PC-3 (cell line): ENCODE measurements at regions not wholly inside any gene's neighbourhood (a gene's known extent, or its start where the extent isn't known, plus 50 kb on each side); places are given as distances from the start of the nearest gene placed in this dataset.
"Not testable (repeated sequence)": the region's sequence is repeated elsewhere in the genome, so short reads cannot be mapped to it uniquely, and the experiment has no call there.

Experiments used
- ATAC-seq: fragments of 200-7000 bp; cut with Tn5 transposase; 2 replicates; pipeline ENCODE4 v1.9.1; 2020; ENCODE audit warnings: mild to moderate bottlenecking, moderate library complexity
- BruUV-seq: library from RNA; stranded (reverse); fragments of 400-500 nt; replicated peaks from 2 replicates; lab custom pipeline; 2021; lab: Mats Ljungman, UMichigan
- CTCF ChIA-PET: fragments of 300-600 bp; sonication (Branson Sonifier 250); formaldehyde crosslinking; loops from one replicate; lab custom pipeline; 2022; ENCODE audit warnings: antibody characterized with exemption; lab: Charles Lee
- POLR2A ChIA-PET: fragments of 300-600 bp; sonication (Branson Sonifier 250); formaldehyde crosslinking; loops from one replicate; lab custom pipeline; 2022; ENCODE audit warnings: antibody characterized with exemption; ENCODE audit not compliant: unreplicated experiment; lab: Charles Lee
- DNase-seq: peaks from one replicate; pipeline ENCODE4 v3.0.0-alpha.2; 2015
- H2AFZ ChIP-seq: fragments of 300-600 bp; sonication (generic); 2 replicates; pipeline ENCODE4 v1.6.0; 2016; ENCODE audit warnings: antibody characterized with exemption, low read length
- H3F3A ChIP-seq: fragments of 300-600 bp; sonication (generic); one replicate; pipeline ENCODE4 v1.6.0; 2017; ENCODE audit warnings: antibody characterized with exemption, low read length, control low read depth, mild to moderate bottlenecking; ENCODE audit not compliant: unreplicated experiment
- H3K27ac ChIP-seq: fragments of 300-600 bp; sonication (generic); 2 replicates; pipeline ENCODE4 v1.5.1; 2016; ENCODE audit warnings: mild to moderate bottlenecking, low read length
- H3K27me3 ChIP-seq: fragments of 300-600 bp; sonication (generic); 2 replicates; pipeline ENCODE4 v1.6.1; 2016; ENCODE audit warnings: low read length, mixed read lengths
- H3K36me3 ChIP-seq: fragments of 300-600 bp; sonication (generic); 2 replicates; pipeline ENCODE4 v1.6.1; 2016; ENCODE audit warnings: low read depth, mixed run types, low read length, mixed read lengths
- H3K4me1 ChIP-seq: fragments of 300-600 bp; sonication (generic); 2 replicates; pipeline ENCODE4 v1.5.1; 2016; ENCODE audit warnings: low read length; ENCODE audit not compliant: insufficient read depth
- H3K4me2 ChIP-seq: fragments of 300-600 bp; sonication (generic); 2 replicates; pipeline ENCODE4 v1.6.0; 2016; ENCODE audit warnings: low read length
- H3K4me3 ChIP-seq: fragments of 300-600 bp; sonication (generic); 2 replicates; pipeline ENCODE4 v1.5.1; 2016; ENCODE audit warnings: mild to moderate bottlenecking, low read length, mixed read lengths
- H3K79me2 ChIP-seq: fragments of 300-600 bp; sonication (generic); 2 replicates; pipeline ENCODE4 v1.6.1; 2017; ENCODE audit warnings: low read length, mixed read lengths
- H3K9ac ChIP-seq: fragments of 300-600 bp; sonication (generic); 2 replicates; pipeline ENCODE4 v1.6.0; 2016; ENCODE audit warnings: mild to moderate bottlenecking, low read length
- H3K9me2 ChIP-seq: fragments of 300-600 bp; sonication (generic); replicated peaks from 2 replicates; pipeline ENCODE4 v1.6.1; 2016; ENCODE audit warnings: mixed run types, low read length, mixed read lengths
- H3K9me3 ChIP-seq: fragments of 300-600 bp; sonication (generic); 2 replicates; pipeline ENCODE4 v1.6.1; 2016; ENCODE audit warnings: low read length, mixed read lengths
- H4K20me1 ChIP-seq: fragments of 300-600 bp; sonication (generic); 2 replicates; pipeline ENCODE4 v1.6.1; 2016; ENCODE audit warnings: low read length, mixed read lengths
- CTCF ChIP-seq: fragments of 300-600 bp; sonication (generic); conservative IDR thresholded peaks from 2 replicates; pipeline ENCODE4 v1.5.1; 2017; ENCODE audit warnings: antibody characterized with exemption, low read depth, mild to moderate bottlenecking, low read length
- EZH2 ChIP-seq: fragments of 300-600 bp; sonication (generic); IDR thresholded peaks from one replicate; pipeline ENCODE4 v1.6.1; 2017; ENCODE audit warnings: antibody characterized with exemption, mild to moderate bottlenecking, low read length; ENCODE audit not compliant: unreplicated experiment
- EZH2phosphoT487 ChIP-seq: fragments of 300-600 bp; sonication (generic); IDR thresholded peaks from 2 replicates; pipeline ENCODE4 v1.6.1; 2018; ENCODE audit warnings: mild to moderate bottlenecking, antibody characterized with exemption, low read length, borderline replicate concordance
- intact Hi-C: fragments of 100-400 bp; cut with micrococcal nuclease; formaldehyde crosslinking; loops from 2 replicates; pipeline ENCODE4 v1.9.0; 2023

- no peaks in the 10 kb centered on the region for H3K36me3 ChIP-seq
- no peak overlapping the region for H2AFZ ChIP-seq
- BruUV-seq, result no TSS peak
- H3K27me3 ChIP-seq, result no peaks in the 10 kb centered on the region
- no peak for ATAC-seq
- intact Hi-C loops, result no loop called here
- H3K4me2 ChIP-seq, result no peak overlapping the region
- H3K4me3 ChIP-seq, result no peak overlapping the region
- ChIA-PET POLR2A (no interaction called here), CTCF (no interaction called here)
- H3K9ac ChIP-seq, result no peak overlapping the region
- no peak overlapping the region for H3K27ac ChIP-seq
- H4K20me1 ChIP-seq, result no peaks in the 10 kb centered on the region
- H3K79me2 ChIP-seq, result no peaks in the 10 kb centered on the region
- TF ChIP-seq EZH2phosphoT487 (no peak), EZH2 (no peak), CTCF (no peak)
- DNase-seq, result no peak
- H3F3A ChIP-seq, result no peaks in the 10 kb centered on the region
- no peaks in the 10 kb centered on the region for H3K4me1 ChIP-seq
- H3K9me2 ChIP-seq, result no peaks in the 10 kb centered on the region
- no peaks in the 10 kb centered on the region for H3K9me3 ChIP-seq
Measured at GRCh38 chr3:65004306-65004705, 316.5 kb upstream of the ADAMTS9 start.

GRCh38 chr3:65001119-65001518, 313.3 kb upstream of the ADAMTS9 start:
- DNase-seq, H3K9me3 ChIP-seq, H3K9me2 ChIP-seq, POLR2A ChIA-PET, H3K4me1 ChIP-seq, CTCF ChIA-PET, H3K9ac ChIP-seq, H3K79me2 ChIP-seq, intact Hi-C loops, H3K4me3 ChIP-seq, H4K20me1 ChIP-seq, H3K36me3 ChIP-seq, BruUV-seq, H3K4me2 ChIP-seq, H2AFZ ChIP-seq, H3F3A ChIP-seq, H3K27me3 ChIP-seq, ATAC-seq, H3K27ac ChIP-seq: not testable (repeated sequence)

GRCh38 chr3:64998317-64998716, 310.5 kb upstream of the ADAMTS9 start:
- no peaks in the 10 kb centered on the region for H3K9me3 ChIP-seq
- H4K20me1 ChIP-seq, result no peaks in the 10 kb centered on the region
- no peaks in the 10 kb centered on the region for H3K27me3 ChIP-seq
- ChIA-PET CTCF (no interaction called here), POLR2A (no interaction called here)
- H3K79me2 ChIP-seq, result no peaks in the 10 kb centered on the region
- no peaks in the 10 kb centered on the region for H3K9me2 ChIP-seq
- no peak overlapping the region for H2AFZ ChIP-seq
- no peaks in the 10 kb centered on the region for H3K36me3 ChIP-seq
- no peak for TF ChIP-seq EZH2
- no peak for TF ChIP-seq CTCF
- no peak for TF ChIP-seq EZH2phosphoT487
- no peak overlapping the region for H3K9ac ChIP-seq
- no peak for DNase-seq
- no peak for ATAC-seq
- no TSS peak for BruUV-seq
- no peak overlapping the region for H3K4me2 ChIP-seq
- H3K27ac ChIP-seq, result no peak overlapping the region
- intact Hi-C loops, result no loop called here
- no peaks in the 10 kb centered on the region for H3K4me1 ChIP-seq
- no peak overlapping the region for H3K4me3 ChIP-seq
- H3F3A ChIP-seq, result no peaks in the 10 kb centered on the region
